LNCaP clone FGC (cell line): ENCODE measurements at regions not wholly inside any gene's neighbourhood (a gene's known extent, or its start where the extent isn't known, plus 50 kb on each side); places are given as distances from the start of the nearest gene placed in this dataset.

Experiments used
- DNase-seq: peaks from one replicate; pipeline ENCODE4 v3.0.0-alpha.2; 2011; ENCODE audit warnings: low read depth
- H3K4me3 ChIP-seq: 2 replicates; pipeline ENCODE4 v1.5.1; 2011; ENCODE audit warnings: mild to moderate bottlenecking, low read depth, low read length, control low read depth
- CTCF ChIP-seq: IDR thresholded peaks from 2 replicates; pipeline ENCODE4 v1.5.1; 2012; ENCODE audit warnings: mild to moderate bottlenecking; ENCODE audit not compliant: control insufficient read depth, insufficient read depth; ENCODE audit errors: extremely low read depth

GRCh38 chr14:29317423-29317822 is 550.8 kb downstream of the FOXG1 start:
- no peak for TF ChIP-seq CTCF
- no peak overlapping the region for H3K4me3 ChIP-seq
- no peak for DNase-seq

GRCh38 chr14:29320286-29320685 is 553.7 kb downstream of the FOXG1 start:
- TF ChIP-seq CTCF, result no peak
- no peak overlapping the region for H3K4me3 ChIP-seq
- DNase-seq, result no peak

DNA sequence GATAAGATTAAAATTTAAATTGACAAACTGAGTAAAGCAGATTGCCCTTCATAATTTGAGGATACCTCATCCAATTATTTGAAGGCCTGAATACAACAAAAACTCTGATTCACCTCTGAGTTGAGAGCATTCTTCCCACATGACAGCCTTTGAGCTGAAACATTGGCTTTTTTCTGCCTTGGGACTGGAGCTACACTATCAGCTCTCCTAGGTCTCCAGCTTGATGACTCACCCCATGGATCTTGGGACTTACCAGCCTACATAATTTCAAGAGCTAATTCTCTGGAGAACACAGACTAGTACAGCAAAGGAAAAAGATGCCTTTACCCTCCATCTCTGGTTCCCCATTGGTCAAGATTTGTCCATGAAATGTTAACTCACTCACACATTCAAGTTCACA is 555.1 kb downstream of the FOXG1 start:
- H3K4me3 ChIP-seq, result no peak overlapping the region
- no peak for TF ChIP-seq CTCF
- DNase-seq, result no peak

DNA sequence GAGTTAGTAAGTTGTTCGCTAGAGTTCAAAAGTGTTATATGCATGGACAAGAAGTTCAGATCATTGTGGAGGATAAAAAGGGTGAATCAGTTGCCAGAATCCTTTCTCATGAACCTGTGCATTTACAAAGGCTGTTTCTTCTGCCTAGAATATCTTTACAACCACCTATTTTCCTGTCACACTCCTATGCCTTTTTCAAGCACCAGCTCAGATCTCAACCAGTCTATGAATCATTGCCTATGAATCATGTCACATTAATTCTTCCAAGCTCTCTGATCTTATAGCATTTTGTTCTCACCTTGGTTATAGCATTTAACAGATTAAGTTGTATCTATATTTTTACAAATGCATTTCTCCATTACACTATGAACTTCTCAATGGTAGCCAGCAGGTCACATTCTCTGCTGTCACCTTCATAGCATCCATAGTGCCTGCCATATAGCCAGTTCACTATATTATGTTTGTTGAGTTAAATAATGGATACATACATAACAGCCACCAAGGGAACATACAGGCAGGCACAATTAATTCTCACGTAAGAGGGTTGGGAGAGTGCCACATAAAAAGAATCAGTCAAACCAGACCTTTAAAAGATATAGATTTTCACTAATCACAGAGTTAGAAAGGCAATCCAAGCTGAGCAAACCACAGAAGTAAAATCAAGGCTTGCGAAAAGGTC is 573.0 kb downstream of the FOXG1 start:
- no peak for TF ChIP-seq CTCF
- H3K4me3 ChIP-seq, result no peak overlapping the region
- DNase-seq, result no peak

- no peak overlapping the region for H3K4me3 ChIP-seq
- no peak for DNase-seq
- no peak for TF ChIP-seq CTCF
Measured at GRCh38 chr14:29348504-29348903, 579.1 kb downstream of the PRKD1 start.

GRCh38 chr14:29350496-29350895 is 577.2 kb downstream of the PRKD1 start:
- TF ChIP-seq CTCF, result no peak
- no peak for DNase-seq

DNA sequence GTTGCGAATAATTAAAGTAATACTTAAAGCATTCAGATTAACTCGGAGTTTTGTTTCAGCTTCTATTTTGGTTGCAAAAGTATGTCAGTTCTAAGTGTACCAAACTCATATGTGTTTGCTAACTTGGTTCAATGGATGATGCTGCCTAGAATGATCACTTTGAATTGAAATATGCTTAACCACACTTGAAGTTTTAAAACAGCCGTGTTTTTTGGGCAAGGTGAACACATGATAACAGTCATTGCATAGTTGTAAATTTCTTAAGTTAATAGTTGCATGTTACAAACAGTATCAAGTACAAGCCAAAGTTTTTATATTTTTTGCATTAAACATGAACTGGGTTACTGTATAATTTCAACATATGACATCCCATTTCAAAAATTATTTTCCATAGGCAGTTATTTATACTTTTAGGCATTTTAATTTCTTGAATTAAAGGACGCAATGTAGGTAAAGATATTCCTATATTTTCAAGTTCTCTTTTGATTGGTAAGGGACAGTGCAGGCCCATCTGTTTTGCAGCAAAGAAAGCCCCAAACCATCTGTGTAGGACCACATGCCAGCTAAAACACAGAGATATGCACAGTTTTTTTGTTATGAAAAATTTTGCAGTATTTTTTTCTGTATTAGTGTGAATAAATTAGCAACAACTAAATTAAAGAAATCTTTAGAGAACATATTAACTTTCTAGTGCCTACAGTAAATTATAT is 575.5 kb downstream of the PRKD1 start:
- no peak overlapping the region for H3K4me3 ChIP-seq
- DNase-seq, result no peak
- TF ChIP-seq CTCF, result no peak

More at GRCh38 chr14:29350496-29350895, 577.2 kb downstream of the PRKD1 start:
- no peak overlapping the region for H3K4me3 ChIP-seq
